ENCODE measurements at regions not wholly inside any gene's neighbourhood (a gene's known extent, or its start where the extent isn't known, plus 50 kb on each side); places are given as distances from the start of the nearest gene placed in this dataset.
"Not testable (repeated sequence)": the region's sequence is repeated elsewhere in the genome, so short reads cannot be mapped to it uniquely, and the experiment has no call there.

DNA sequence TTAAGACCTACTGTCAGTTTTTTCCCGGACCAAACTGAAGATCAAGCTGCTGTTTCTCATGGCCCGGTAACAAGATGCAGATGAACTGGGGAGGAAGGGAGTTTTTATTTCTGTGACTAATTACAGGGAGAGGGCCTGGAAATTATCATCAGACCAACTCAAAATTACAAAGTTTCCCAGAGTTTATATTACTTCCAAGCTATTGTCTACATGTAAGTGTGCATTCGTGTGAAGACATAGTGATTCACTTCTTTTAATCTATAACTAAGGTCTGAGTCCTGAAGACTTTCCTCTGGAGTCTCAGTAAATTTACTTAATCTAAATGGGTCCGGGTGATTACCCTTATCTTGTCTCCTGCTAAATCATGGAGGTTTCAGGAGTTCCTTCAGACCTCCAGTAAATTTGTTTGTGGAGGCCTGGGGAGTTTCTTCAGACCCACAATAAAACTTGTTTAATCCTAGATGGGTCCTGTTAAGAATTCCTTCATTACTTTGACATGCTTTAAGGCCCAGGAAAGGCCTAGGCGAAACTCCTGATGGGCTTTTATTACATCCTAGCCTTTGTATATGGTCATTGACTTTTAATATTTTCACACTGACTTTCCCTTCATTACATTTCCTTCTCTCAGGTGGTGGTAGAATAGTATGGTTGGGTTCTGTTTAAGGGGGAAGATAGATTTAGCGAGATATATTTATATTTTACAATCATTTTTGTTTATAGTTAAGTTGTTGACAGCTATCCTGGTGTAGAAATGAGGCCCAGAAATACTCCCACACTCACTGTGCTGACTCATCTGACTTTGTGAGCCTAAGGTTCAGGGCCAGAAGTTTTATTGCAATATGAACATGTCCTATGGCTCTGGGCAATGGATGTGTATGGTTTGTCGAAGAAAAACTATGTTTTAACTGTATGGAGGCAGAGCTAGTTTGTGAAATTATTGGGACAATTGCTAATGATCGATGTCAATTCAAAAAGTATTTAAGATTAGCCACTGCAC lies 627.0 kb upstream of the FBXO33 start:
- Histone ChIP-seq H3K27me3 (ENCODE audit: control insufficient read depth, insufficient read depth, low read length) (no peaks in the 10 kb centered on the region), H3K9me3 (replicated peaks; ENCODE audit: control insufficient read depth, low read depth, low read length) (no peaks in the 10 kb centered on the region), H3K4me1 (ENCODE audit: control insufficient read depth, insufficient read depth, low read length) (no peaks in the 10 kb centered on the region), H3K36me3 (ENCODE audit: control insufficient read depth, insufficient read depth, low read length) (no peaks in the 10 kb centered on the region), H3K4me3 (ENCODE audit: low read length) (no peak overlapping the region), H3K27ac (ENCODE audit: low read length) (no peak overlapping the region)
- no peak for DNase-seq
- WGBS (ENCODE audit: insufficient coverage) = 56% methylated on average over 1 of the region's 8 CpGs

DNA sequence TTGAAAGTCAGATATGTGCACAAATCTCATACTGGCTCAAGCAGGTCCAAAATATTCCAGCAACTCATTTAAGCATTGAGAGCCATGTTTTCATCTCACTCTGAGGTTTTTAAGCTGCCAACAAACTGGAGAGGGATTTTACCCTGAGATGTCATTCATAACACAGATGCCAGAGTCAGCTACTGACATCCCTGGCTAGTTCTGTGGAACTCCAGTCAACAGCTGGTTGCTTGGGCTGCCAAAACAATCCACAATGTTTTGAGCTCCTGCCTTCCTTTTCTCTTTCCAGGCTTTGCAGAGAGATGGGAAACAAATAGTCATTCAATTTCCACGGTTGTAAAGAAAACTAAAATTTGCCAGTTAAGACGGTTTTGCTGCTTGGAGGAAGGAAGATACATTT lies 621.2 kb upstream of the FBXO33 start:
- peak; percentile 87 for DNase-seq
- no peaks in the 10 kb centered on the region for H3K27me3 ChIP-seq (ENCODE audit: control insufficient read depth, insufficient read depth, low read length)
- no peaks in the 10 kb centered on the region for H3K9me3 ChIP-seq (replicated peaks; ENCODE audit: control insufficient read depth, low read depth, low read length)
- H3K4me1 ChIP-seq (ENCODE audit: control insufficient read depth, insufficient read depth, low read length) = peaks cover 2% of the 10 kb centered on the region
- H3K36me3 ChIP-seq (ENCODE audit: control insufficient read depth, insufficient read depth, low read length) = no peaks in the 10 kb centered on the region
- H3K27ac ChIP-seq (ENCODE audit: low read length) = no peak overlapping the region
- whole genome bisulfite sequencing (ENCODE audit: insufficient coverage) = 42% methylated on average over 1 of the region's 2 CpGs
- no peak overlapping the region for H3K4me3 ChIP-seq (ENCODE audit: low read length)

- no peak overlapping the region for H3K4me3 ChIP-seq (ENCODE audit: low read length)
- H3K27ac ChIP-seq (ENCODE audit: low read length) = no peak overlapping the region
- WGBS (ENCODE audit: insufficient coverage) = 63% methylated on average over 2 of the region's 3 CpGs
- H3K4me1 ChIP-seq (ENCODE audit: control insufficient read depth, insufficient read depth, low read length) = no peaks in the 10 kb centered on the region
- H3K9me3 ChIP-seq (replicated peaks; ENCODE audit: control insufficient read depth, low read depth, low read length) = no peaks in the 10 kb centered on the region
- no peaks in the 10 kb centered on the region for H3K36me3 ChIP-seq (ENCODE audit: control insufficient read depth, insufficient read depth, low read length)
- DNase-seq = peak; percentile 33
- H3K27me3 ChIP-seq (ENCODE audit: control insufficient read depth, insufficient read depth, low read length) = no peaks in the 10 kb centered on the region
These were observed 596.8 kb upstream of the FBXO33 start for GRCh38 chr14:40028991-40029390.

DNA sequence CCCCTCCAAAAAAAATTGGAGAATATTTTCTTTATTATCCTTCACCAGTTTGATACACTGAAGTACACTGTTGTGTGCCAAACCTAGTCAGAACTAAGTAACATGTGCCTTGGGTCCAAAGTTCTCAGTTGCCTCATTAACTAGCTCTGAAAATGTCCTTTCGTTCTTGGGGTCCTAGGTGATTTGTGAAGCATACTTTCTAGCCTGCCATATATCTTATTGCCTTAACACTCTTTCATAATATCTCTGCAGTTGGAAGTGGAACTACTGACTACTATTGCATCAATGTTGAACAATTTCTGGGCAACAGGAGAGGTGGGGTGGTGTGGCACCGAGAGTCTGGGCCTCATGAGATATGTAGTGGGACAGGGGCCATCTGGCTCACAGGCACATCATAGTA lies 592.9 kb upstream of the FBXO33 start:
- Histone ChIP-seq H3K4me3 (ENCODE audit: low read length) (no peak overlapping the region), H3K27me3 (ENCODE audit: control insufficient read depth, insufficient read depth, low read length) (no peaks in the 10 kb centered on the region), H3K36me3 (ENCODE audit: control insufficient read depth, insufficient read depth, low read length) (no peaks in the 10 kb centered on the region), H3K9me3 (replicated peaks; ENCODE audit: control insufficient read depth, low read depth, low read length) (no peaks in the 10 kb centered on the region), H3K27ac (ENCODE audit: low read length) (no peak overlapping the region), H3K4me1 (ENCODE audit: control insufficient read depth, insufficient read depth, low read length) (no peaks in the 10 kb centered on the region)
- no CpG with 5 or more reads among the region's 2 CpGs for WGBS (ENCODE audit: insufficient coverage)
- DNase-seq = no peak

- Histone ChIP-seq H3K36me3 (ENCODE audit: control insufficient read depth, insufficient read depth, low read length) (no peaks in the 10 kb centered on the region), H3K27ac (ENCODE audit: low read length) (no peak overlapping the region), H3K4me1 (ENCODE audit: control insufficient read depth, insufficient read depth, low read length) (no peaks in the 10 kb centered on the region), H3K9me3 (replicated peaks; ENCODE audit: control insufficient read depth, low read depth, low read length) (no peaks in the 10 kb centered on the region), H3K4me3 (ENCODE audit: low read length) (no peak overlapping the region), H3K27me3 (ENCODE audit: control insufficient read depth, insufficient read depth, low read length) (no peaks in the 10 kb centered on the region)
- no peak for DNase-seq
- no CpG with 5 or more reads among the region's 3 CpGs for WGBS (ENCODE audit: insufficient coverage)
These were observed 578.7 kb upstream of the FBXO33 start for GRCh38 chr14:40010961-40011360.

DNA sequence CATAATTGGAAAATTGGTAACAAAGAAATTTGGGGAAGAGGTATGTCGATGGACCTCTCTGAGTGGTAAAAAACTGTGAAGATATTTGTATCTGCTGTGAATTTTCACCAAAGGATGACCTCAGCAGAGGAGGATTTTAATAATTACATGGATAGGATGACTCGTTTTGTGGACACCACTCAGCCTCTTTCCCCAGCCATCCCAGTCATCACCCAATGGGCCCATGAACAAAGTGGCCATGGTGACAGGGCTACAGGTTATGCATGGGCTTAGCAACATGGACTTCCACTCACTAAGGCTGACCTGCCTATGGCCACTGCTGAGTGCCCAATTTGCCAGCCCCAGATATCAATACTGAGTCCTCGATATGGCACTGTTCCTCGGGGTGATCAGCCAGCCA lies 577.5 kb upstream of the FBXO33 start:
- Histone ChIP-seq H3K9me3 (replicated peaks; ENCODE audit: control insufficient read depth, low read depth, low read length) (no peaks in the 10 kb centered on the region), H3K27me3 (ENCODE audit: control insufficient read depth, insufficient read depth, low read length) (no peaks in the 10 kb centered on the region), H3K4me1 (ENCODE audit: control insufficient read depth, insufficient read depth, low read length) (no peaks in the 10 kb centered on the region), H3K36me3 (ENCODE audit: control insufficient read depth, insufficient read depth, low read length) (no peaks in the 10 kb centered on the region), H3K4me3 (ENCODE audit: low read length) (no peak overlapping the region), H3K27ac (ENCODE audit: low read length) (no peak overlapping the region)
- DNase-seq = no peak
- 85% methylated on average over 2 of the region's 4 CpGs for WGBS (ENCODE audit: insufficient coverage)

DNA sequence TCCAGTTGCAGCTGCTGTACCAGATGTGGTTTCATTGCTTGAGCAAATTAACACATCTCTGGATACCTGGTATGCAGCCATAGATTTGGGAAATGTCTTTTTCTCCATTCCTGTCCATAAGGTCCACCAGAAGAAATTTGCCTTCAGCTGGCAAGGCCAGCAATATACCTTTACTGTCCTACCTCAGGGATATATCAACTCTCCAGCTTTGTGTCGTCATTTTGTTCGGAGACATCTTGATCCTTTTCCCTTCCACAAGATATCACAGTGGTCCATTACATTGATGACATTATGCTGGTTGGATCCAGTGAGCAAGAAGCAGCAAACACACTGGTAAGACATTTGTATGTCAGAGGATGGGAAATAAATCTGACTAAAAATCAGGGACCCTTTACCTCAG lies 576.1 kb upstream of the FBXO33 start:
- not testable (repeated sequence) for H3K9me3 ChIP-seq (replicated peaks; ENCODE audit: control insufficient read depth, low read depth, low read length)
- WGBS (ENCODE audit: insufficient coverage) = no CpG with 5 or more reads among the region's 2 CpGs

GRCh38 chr14:40004871-40005500 lies 572.8 kb upstream of the FBXO33 start:
- Histone ChIP-seq H3K9me3 (replicated peaks; ENCODE audit: control insufficient read depth, low read depth, low read length) (no peaks in the 10 kb centered on the region), H3K27ac (ENCODE audit: low read length) (no peak overlapping the region), H3K4me3 (ENCODE audit: low read length) (no peak overlapping the region), H3K4me1 (ENCODE audit: control insufficient read depth, insufficient read depth, low read length) (no peaks in the 10 kb centered on the region), H3K36me3 (ENCODE audit: control insufficient read depth, insufficient read depth, low read length) (no peaks in the 10 kb centered on the region), H3K27me3 (ENCODE audit: control insufficient read depth, insufficient read depth, low read length) (no peaks in the 10 kb centered on the region)
- DNase-seq = no peak
- no CpG with 5 or more reads among the region's 3 CpGs for WGBS (ENCODE audit: insufficient coverage)

More for the DNA sequence above, 576.1 kb upstream of the FBXO33 start:
- H3K27me3 ChIP-seq (ENCODE audit: control insufficient read depth, insufficient read depth, low read length); DNase-seq; H3K27ac ChIP-seq (ENCODE audit: low read length); H3K4me3 ChIP-seq (ENCODE audit: low read length); H3K4me1 ChIP-seq (ENCODE audit: control insufficient read depth, insufficient read depth, low read length); H3K36me3 ChIP-seq (ENCODE audit: control insufficient read depth, insufficient read depth, low read length): not testable (repeated sequence)

DNA sequence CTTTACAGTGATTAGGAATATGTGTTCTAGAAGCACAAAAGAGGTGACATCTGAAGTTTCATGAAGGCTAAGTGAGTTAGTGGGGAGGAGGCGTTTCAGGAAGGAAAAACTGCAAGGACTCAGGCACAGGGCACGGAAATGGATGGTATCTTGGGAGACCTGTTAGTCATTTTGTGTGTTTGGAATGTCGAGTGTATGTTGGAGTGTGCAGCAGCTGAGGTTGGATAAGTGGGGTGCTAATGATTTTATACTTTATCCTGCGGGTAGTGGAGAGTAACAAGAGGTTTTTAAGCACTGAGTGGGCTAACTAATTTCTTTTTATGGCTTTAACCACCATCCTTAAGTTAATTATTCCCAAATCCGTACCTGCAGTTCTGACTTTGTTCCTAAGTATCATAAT lies 571.5 kb upstream of the FBXO33 start:
- Histone ChIP-seq H3K36me3 (ENCODE audit: control insufficient read depth, insufficient read depth, low read length) (no peaks in the 10 kb centered on the region), H3K4me1 (ENCODE audit: control insufficient read depth, insufficient read depth, low read length) (no peaks in the 10 kb centered on the region), H3K27ac (ENCODE audit: low read length) (no peak overlapping the region), H3K4me3 (ENCODE audit: low read length) (no peak overlapping the region), H3K27me3 (ENCODE audit: control insufficient read depth, insufficient read depth, low read length) (no peaks in the 10 kb centered on the region), H3K9me3 (replicated peaks; ENCODE audit: control insufficient read depth, low read depth, low read length) (no peaks in the 10 kb centered on the region)
- 53% methylated on average over 3 of the region's 5 CpGs for WGBS (ENCODE audit: insufficient coverage)
- no peak for DNase-seq

- H3K36me3 ChIP-seq (ENCODE audit: control insufficient read depth, insufficient read depth, low read length) = no peaks in the 10 kb centered on the region
- H3K4me3 ChIP-seq (ENCODE audit: low read length) = no peak overlapping the region
- H3K27ac ChIP-seq (ENCODE audit: low read length) = no peak overlapping the region
- no peak for DNase-seq
- no peaks in the 10 kb centered on the region for H3K4me1 ChIP-seq (ENCODE audit: control insufficient read depth, insufficient read depth, low read length)
- WGBS (ENCODE audit: insufficient coverage) = no CpG with 5 or more reads among the region's 6 CpGs
- no peaks in the 10 kb centered on the region for H3K27me3 ChIP-seq (ENCODE audit: control insufficient read depth, insufficient read depth, low read length)
- H3K9me3 ChIP-seq (replicated peaks; ENCODE audit: control insufficient read depth, low read depth, low read length) = no peaks in the 10 kb centered on the region
These were observed 566.6 kb upstream of the FBXO33 start for GRCh38 chr14:39998854-39999253.

All from muscle of leg (tissue), 3 donors.